Pancreas (tissue), 10 donors: ENCODE measurements at regions not wholly inside any gene's neighbourhood (a gene's known extent, or its start where the extent isn't known, plus 50 kb on each side); places are given as distances from the start of the nearest gene placed in this dataset.
A peak's percentile ranks its signal among the peaks of the same experiment; 100 is the strongest.

Experiments used
- ATAC-seq, 4 donors: fragments of 200-7000 bp; cut with Tn5 transposase; one replicate each; pipeline versions ENCODE4 v1.8.0 to v1.9.1; 2020; ENCODE audit warnings: mild to moderate bottlenecking in 4 of 4, moderate library complexity in 4 of 4
- DNase-seq, 6 donors: peaks; one replicate each; pipeline ENCODE4 v3.0.0-alpha.2; 2020
- FAIRE-seq: peaks from 2 replicates; lab custom pipeline; 2012; peaks lifted over from hg19 to GRCh38; lab: Jason Lieb, UNC
- H3K27ac ChIP-seq, 4 donors: fragments of 200-600 bp; sonication (generic); 1 replicate in 3 of 4; 2 replicates in 1 of 4; pipeline versions ENCODE4 v1.5.0 to v1.8.0; 2020
- H3K27me3 ChIP-seq, 4 donors: fragments of 200-600 bp; one replicate each; pipeline ENCODE4 v1.8.0; 2021
- H3K36me3 ChIP-seq, 3 donors: fragments of 200-600 bp; sonication (generic) in 1 of 3; one replicate each; pipeline versions ENCODE4 v1.5.0 to v1.8.0; 2020 to 2021
- H3K4me1 ChIP-seq, 3 donors: fragments of 200-600 bp; one replicate each; pipeline ENCODE4 v1.8.0; 2021
- H3K4me3 ChIP-seq, 4 donors: fragments of 200-600 bp; sonication (generic) in 2 of 4; one replicate each; pipeline versions ENCODE4 v1.5.0 to v1.8.0; 2020 to 2021
- H3K9me3 ChIP-seq, 4 donors: fragments of 200-600 bp; one replicate each; pipeline ENCODE4 v1.8.0; 2021
- WGBS, 2 donors: extraction: QIAGEN DNeasy Blood & Tissue Kit; methylation state at CpG; one replicate each; pipeline ENCODE4 v1.1.7; 2013; 5-methylcytosine and 5-hydroxymethylcytosine counted together
- intact Hi-C, 3 donors: fragments of 100-400 bp; cut with DNase I; formaldehyde crosslinking; loops; one replicate each; pipeline versions ENCODE4 v1.11.1 to v1.14.2; 2022
- TF ChIP-seq, protein P1 (sequence below), 4 donors: fragments of 200-600 bp; sonication (generic) in 3 of 4; IDR thresholded peaks; one replicate each; pipeline versions ENCODE4 v1.5.0 to v1.8.0; 2021; ENCODE audit warnings: antibody characterized with exemption in 4 of 4
- donor health status: healthy with polysubstance abuse.
- donor health status: DM: no; HTN: no; CAD: no; lungs with moderate emphysema.
- donor health status: DM: no; HTN: no; CAD: no.
- donor health status: control.
- donor health status: control.
- donor health status: Bipolar disorder and iron deficiency.
- donor health status: DM: yes; HTN: yes; CAD: no.
- donor health status: DM: no; HTN: no; CAD: no.
- donor health status: DM: no; HTN: no; CAD: no.
- donor health status: DM: yes; HTN: yes; CAD: no.

DNA sequence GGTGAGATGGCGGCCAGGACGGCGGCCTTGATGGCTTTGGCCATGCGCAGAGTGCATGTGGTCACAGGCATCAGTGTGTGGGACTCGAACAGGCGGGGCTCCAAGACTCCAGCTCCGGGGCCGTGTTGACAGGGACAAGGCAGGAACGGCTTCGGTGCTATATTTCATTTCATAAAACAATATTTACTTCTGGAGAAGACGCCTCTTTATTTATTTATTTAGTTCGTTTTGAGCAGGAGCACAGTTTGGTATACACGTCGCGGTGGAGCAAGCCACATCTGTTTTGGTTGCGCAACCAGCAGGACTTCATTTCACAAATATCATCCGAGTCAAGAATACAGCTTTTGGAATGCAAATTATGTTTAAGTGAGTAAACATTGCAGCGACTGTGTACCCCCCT, 166.7 kb upstream of the TSHZ3 start:
- no peak for FAIRE-seq
- intact Hi-C loops: no loop called here
- 54 to 65% methylated on average over 18 of the region's 18 CpGs for WGBS, 2 donors
- H3K4me3 ChIP-seq: no peak overlapping the region
- H3K36me3 ChIP-seq: no peaks in the 10 kb centered on the region
- TF ChIP-seq, protein P1, sequence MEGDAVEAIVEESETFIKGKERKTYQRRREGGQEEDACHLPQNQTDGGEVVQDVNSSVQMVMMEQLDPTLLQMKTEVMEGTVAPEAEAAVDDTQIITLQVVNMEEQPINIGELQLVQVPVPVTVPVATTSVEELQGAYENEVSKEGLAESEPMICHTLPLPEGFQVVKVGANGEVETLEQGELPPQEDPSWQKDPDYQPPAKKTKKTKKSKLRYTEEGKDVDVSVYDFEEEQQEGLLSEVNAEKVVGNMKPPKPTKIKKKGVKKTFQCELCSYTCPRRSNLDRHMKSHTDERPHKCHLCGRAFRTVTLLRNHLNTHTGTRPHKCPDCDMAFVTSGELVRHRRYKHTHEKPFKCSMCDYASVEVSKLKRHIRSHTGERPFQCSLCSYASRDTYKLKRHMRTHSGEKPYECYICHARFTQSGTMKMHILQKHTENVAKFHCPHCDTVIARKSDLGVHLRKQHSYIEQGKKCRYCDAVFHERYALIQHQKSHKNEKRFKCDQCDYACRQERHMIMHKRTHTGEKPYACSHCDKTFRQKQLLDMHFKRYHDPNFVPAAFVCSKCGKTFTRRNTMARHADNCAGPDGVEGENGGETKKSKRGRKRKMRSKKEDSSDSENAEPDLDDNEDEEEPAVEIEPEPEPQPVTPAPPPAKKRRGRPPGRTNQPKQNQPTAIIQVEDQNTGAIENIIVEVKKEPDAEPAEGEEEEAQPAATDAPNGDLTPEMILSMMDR (IDR thresholded peaks at IDR 0.05): no peak
- H3K27me3 ChIP-seq: peaks cover 0 to 8% (median 3%) of the 10 kb centered on the region in 4 donors
- H3K9me3 ChIP-seq: no peaks in the 10 kb centered on the region
- DNase-seq: no peak
- no peaks in the 10 kb centered on the region for H3K4me1 ChIP-seq
- no peak for ATAC-seq
- H3K27ac ChIP-seq: no peak overlapping the region

DNA sequence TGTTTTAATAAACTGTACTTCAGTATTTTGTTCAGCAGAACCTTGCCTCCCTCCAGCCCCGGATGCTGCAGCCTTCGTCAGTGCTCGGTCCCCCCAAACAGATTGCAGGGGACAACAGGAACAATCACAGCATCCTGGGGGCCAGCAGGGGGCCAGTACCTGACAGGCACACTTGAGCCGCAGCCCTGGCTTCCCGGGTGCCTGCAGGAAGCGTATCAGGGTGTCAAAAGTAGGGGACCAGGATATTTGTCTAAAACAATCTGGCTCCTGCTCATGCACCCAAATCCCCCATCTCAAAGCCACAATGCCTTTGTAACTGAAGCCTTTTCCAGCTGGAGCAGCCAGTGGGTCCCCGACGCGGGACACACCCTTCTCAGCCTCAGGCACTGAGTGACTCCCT, 167.5 kb upstream of the TSHZ3 start:
- H3K27ac ChIP-seq: no peak overlapping the region
- no peaks in the 10 kb centered on the region for H3K9me3 ChIP-seq
- TF ChIP-seq, protein P1 (IDR thresholded peaks at IDR 0.05): no peak
- H3K36me3 ChIP-seq: no peaks in the 10 kb centered on the region
- WGBS, 2 donors: 47 to 51% methylated on average over 9 of the region's 9 CpGs
- no peak for ATAC-seq
- H3K4me3 ChIP-seq: no peak overlapping the region
- intact Hi-C loops: no loop called here
- peaks cover 0 to 8% (median 3%) of the 10 kb centered on the region in 4 donors for H3K27me3 ChIP-seq
- no peak for DNase-seq
- H3K4me1 ChIP-seq: no peaks in the 10 kb centered on the region
- no peak for FAIRE-seq

DNA sequence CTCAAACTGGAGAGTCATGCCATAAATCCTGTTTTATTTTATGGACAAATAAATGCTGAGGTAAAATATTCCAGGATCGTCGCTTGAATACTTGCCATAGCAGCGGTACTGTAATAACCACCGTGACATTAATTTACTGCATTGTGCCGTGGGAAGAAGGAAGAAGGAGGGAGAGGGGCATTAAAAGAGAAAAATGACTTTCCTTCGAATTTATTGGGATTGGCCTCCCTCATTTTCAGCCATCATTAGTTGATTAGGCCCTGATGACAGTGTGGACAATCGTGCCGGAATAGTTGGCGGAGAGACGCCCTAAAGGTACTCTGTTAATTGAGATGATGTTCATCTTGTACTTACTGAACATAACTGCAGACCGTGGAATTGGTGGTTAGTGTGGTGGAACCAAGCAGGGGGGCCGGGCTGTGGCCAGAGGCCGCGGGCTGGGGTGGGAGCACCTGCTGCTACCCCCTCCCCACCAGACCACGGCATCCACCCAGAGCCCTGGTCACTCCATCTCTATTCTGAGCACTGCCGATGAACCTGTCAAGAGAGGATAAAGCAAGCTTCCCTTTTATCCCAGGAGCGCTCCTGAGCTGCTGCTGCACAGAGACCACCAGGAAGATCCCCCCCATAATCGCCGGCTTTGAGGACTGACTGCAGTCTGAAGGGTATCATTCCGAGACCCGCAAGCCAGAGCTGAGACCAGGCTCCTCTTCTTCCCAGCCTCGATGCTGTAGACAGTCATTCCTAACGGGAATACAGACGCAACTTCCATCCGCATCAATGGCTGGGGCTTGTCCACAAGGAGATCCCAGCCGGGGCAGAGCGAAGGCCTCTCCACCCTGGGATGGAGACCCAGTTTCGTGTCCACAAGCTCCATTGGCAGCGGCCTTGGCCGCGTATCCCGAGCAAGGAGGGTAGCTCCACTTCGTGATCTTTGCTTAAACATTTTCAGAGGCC, 168.3 kb upstream of the TSHZ3 start:
- Histone ChIP-seq H3K36me3 (no peaks in the 10 kb centered on the region), H3K4me1 (no peaks in the 10 kb centered on the region), H3K27me3 (peaks cover 0 to 8% (median 3%) of the 10 kb centered on the region in 4 donors), H3K27ac (no peak overlapping the region), H3K4me3 (no peak overlapping the region), H3K9me3 (no peaks in the 10 kb centered on the region)
- WGBS, 2 donors: 68 to 77% methylated on average over 33 of the region's 33 CpGs
- no peak for FAIRE-seq
- ATAC-seq: no peak
- intact Hi-C loops: no loop called here
- TF ChIP-seq, protein P1 (IDR thresholded peaks at IDR 0.05): no peak
- DNase-seq: no peak

DNA sequence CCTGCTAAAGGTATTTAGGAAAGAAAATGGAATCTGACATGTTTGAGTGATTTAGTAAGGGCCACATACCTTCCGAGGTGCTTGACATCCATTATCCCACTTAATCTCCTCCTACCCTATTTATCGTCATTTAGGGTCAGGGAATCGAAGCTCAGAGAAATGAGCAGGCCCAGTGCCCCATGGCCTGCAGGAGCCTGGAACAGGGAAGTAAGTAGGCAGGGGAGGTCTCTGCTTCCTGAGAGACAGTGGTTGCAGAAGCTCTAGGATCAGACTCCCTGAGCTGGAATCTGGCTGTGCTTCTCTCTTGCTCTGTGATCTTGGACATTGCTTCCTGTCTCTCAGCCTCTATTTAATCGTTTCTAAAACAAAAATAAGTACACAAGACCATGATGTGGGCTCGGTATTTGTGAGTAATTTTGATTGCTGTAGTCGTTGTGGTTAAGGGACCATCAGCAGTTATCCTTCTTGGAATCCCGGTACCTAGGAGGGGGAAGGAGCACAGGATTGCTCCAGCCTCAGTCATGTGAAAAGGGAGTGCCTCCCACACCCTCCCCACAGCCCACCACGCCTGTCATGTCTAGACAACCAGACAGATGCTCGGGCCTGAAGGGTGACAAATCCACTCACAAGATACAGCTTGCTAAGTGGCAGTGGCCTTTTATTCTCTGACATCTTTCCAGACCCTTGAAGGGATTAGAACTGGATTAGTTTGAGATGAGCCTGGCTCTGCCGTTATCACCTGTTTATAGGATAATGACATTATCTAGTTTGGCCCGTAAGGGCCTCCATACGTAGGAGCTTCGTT, 169.2 kb upstream of the TSHZ3 start:
- Histone ChIP-seq H3K27me3 (peaks cover 0 to 7% (median 3%) of the 10 kb centered on the region in 4 donors), H3K4me1 (no peaks in the 10 kb centered on the region), H3K36me3 (no peaks in the 10 kb centered on the region), H3K27ac (no peak overlapping the region), H3K9me3 (no peaks in the 10 kb centered on the region), H3K4me3 (no peak overlapping the region)
- TF ChIP-seq, protein P1 (IDR thresholded peaks at IDR 0.05): no peak
- FAIRE-seq (no peak), DNase-seq (no peak), ATAC-seq (peak in 1 of 4 donors; percentile 15)
- intact Hi-C loops: no loop called here
- 24 to 29% methylated on average over 13 of the region's 13 CpGs for WGBS, 2 donors
